ENCODE measurements at regions not wholly inside any gene's neighbourhood (a gene's known extent, or its start where the extent isn't known, plus 50 kb on each side); places are given as distances from the start of the nearest gene placed in this dataset.
"Not testable (repeated sequence)": the region's sequence is repeated elsewhere in the genome, so short reads cannot be mapped to it uniquely, and the experiment has no call there.

- not testable (repeated sequence) for TF ChIP-seq EZH2phosphoT487 (IDR thresholded peaks at IDR 0.05; ENCODE audit: low read depth); CTCF (IDR thresholded peaks at IDR 0.05; ENCODE audit: low read depth, low read length)
Measured at GRCh38 chr9:85871683-85872082, 69.3 kb upstream of the NAA35 start.
